Prostate gland (tissue), 2 donors: ENCODE measurements at regions not wholly inside any gene's neighbourhood (a gene's known extent, or its start where the extent isn't known, plus 50 kb on each side); places are given as distances from the start of the nearest gene placed in this dataset.

Experiments used
- DNase-seq: peaks from one replicate; pipeline ENCODE4 v3.0.0-alpha.2; 2019; ENCODE audit warnings: low spot score
- H3K27ac ChIP-seq, 2 donors: fragments of 200-600 bp; sonication (generic); 2 replicates each; pipeline ENCODE4 v1.5.1; 2017 to 2019
- H3K27me3 ChIP-seq: fragments of 200-600 bp; sonication (generic); replicated peaks from 2 replicates; pipeline ENCODE4 v1.5.1; 2019; ENCODE audit not compliant: insufficient read depth
- H3K36me3 ChIP-seq, 2 donors: fragments of 200-600 bp; sonication (generic); 1 replicate in 1 of 2; 2 replicates in 1 of 2; pipeline versions ENCODE4 v1.5.1 to v1.8.1; 2017 to 2019
- H3K4me1 ChIP-seq: fragments of 200-600 bp; sonication (generic); replicated peaks from 2 replicates; pipeline ENCODE4 v1.5.1; 2019
- H3K4me3 ChIP-seq, 2 donors: fragments of 200-600 bp; sonication (generic); 2 replicates each; pipeline ENCODE4 v1.5.1; 2017 to 2019
- H3K9me3 ChIP-seq: fragments of 200-600 bp; sonication (generic); 2 replicates; pipeline ENCODE4 v1.5.1; 2017
- CTCF ChIP-seq, 4 experiments: fragments of 200-600 bp in 2 of 4; fragments of 450-650 bp in 2 of 4; sonication (generic) in 2 of 4; IDR thresholded peaks; 1 replicate in 3 of 4; 2 replicates in 1 of 4; pipeline ENCODE4 v1.5.1; 2016 to 2019; ENCODE audit warnings: antibody characterized with exemption in 4 of 4, mild to moderate bottlenecking in 2 of 4, moderate library complexity in 2 of 4
- POLR2A ChIP-seq: fragments of 450-650 bp; IDR thresholded peaks from one replicate; pipeline ENCODE4 v1.6.1; 2016; ENCODE audit warnings: antibody characterized with exemption, mild to moderate bottlenecking
- POLR2AphosphoS5 ChIP-seq: sonication (generic); formaldehyde crosslinking; IDR thresholded peaks from one replicate; pipeline ENCODE4 v1.6.1; 2017; ENCODE audit warnings: antibody characterized with exemption
- WGBS: methylation state at CpG from one replicate; pipeline ENCODE4 v1.1.5; 2018; 5-methylcytosine and 5-hydroxymethylcytosine counted together
- intact Hi-C: fragments of 100-400 bp; cut with DNase I; formaldehyde crosslinking; loops from one replicate; pipeline ENCODE4 v1.14.2; 2022

GRCh38 chr2:63791387-63791786, 50.3 kb upstream of the UGP2 start:
- Histone ChIP-seq H3K36me3 (no peaks in the 10 kb centered on the region), H3K27me3 (no peaks in the 10 kb centered on the region), H3K9me3 (no peaks in the 10 kb centered on the region), H3K4me1 (no peaks in the 10 kb centered on the region), H3K4me3 (no peak overlapping the region), H3K27ac (no peak overlapping the region)
- 80% methylated on average over 1 of the region's 1 CpG for WGBS
- intact Hi-C loops, result no loop called here
- no peak for DNase-seq
- no peak for TF ChIP-seq CTCF (IDR thresholded peaks at IDR 0.05)
- TF ChIP-seq POLR2AphosphoS5, result no peak
- TF ChIP-seq POLR2A, result no peak
